GM21515 (cell line): ENCODE measurements at regions not wholly inside any gene's neighbourhood (a gene's known extent, or its start where the extent isn't known, plus 50 kb on each side); places are given as distances from the start of the nearest gene placed in this dataset.
"Not testable (repeated sequence)": the region's sequence is repeated elsewhere in the genome, so short reads cannot be mapped to it uniquely, and the experiment has no call there.

Experiments used
- ATAC-seq: cut with Tn5 transposase; IDR thresholded peaks from one replicate; pipeline ENCODE4 v1.9.1; 2021; ENCODE audit not compliant: unreplicated experiment

DNA sequence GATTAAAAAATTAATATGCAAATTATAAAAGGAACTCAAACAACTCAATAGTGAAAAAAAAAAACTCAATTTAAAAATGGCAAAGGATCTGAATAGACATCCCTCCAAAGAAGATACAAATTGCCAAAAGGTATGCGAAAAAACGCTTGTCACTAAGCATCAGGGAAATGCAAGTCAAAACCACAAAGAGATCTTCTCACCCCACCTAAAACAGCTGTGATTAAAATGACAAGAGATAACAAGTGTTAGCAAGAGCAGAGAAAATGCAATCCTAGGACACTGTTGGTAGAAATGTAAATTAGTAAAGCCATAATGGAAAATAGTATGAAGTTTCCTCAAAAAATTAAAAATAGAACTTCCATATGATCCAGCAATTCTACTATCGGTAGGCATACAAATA, 166.3 kb upstream of the ZC3H12C start:
- ATAC-seq, result no peak

DNA sequence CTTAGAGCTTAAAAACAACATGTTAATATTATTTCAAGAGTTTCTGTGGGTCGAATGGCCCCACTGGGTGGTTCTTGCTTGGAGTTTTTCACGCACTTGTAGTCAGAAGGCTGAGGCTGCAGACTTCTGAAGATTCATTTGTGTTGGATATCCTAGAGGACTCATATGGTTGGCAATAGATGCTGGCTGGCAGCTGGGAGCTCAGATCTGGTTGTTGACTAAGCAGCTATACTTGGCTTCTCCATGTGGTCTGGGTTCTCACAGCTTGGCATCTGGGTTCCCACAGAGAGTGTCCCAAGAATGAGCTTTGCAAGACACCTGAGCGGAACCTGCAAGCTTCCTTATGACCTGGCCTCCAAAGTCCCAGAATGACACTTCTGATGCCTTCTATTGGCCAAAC, 163.9 kb upstream of the ZC3H12C start:
- no peak for ATAC-seq

DNA sequence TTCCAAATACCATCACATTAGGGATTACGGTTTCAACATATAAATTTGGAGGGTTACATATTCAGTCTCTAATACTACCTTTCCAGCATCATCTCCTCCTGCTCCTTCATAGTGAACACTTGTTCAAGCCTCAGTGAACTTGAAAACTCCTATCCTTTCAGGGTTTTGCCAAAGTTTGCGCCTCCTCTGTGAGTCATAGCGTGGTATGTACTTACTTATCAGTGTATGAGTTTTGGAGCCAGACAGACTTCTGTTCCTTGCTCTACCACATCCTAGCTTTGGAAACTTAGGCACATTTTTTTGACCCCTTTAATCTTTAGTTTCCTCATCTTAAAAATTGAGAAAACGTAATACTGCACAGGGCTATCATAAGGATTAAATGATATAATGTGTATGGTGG, 160.1 kb upstream of the ZC3H12C start:
- no peak for ATAC-seq

DNA sequence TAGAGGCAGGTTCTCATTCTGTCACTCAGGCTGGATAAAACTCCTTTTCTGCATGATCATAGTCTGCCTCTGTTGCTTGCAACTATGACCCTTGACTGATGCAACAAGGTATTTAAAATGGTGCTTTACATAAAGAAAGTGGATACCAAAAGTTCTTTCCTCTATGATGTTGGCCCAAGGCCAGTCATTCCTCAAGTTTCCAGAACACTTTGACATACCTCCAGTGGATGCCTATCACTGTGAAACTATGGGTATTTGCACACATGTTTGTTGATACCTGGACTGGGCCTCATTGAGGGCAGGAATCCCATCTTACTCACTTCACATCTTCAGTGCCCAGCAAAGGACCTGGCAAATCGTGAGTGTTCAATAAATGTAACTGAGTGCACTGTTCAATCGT, 159.0 kb upstream of the ZC3H12C start:
- no peak for ATAC-seq

DNA sequence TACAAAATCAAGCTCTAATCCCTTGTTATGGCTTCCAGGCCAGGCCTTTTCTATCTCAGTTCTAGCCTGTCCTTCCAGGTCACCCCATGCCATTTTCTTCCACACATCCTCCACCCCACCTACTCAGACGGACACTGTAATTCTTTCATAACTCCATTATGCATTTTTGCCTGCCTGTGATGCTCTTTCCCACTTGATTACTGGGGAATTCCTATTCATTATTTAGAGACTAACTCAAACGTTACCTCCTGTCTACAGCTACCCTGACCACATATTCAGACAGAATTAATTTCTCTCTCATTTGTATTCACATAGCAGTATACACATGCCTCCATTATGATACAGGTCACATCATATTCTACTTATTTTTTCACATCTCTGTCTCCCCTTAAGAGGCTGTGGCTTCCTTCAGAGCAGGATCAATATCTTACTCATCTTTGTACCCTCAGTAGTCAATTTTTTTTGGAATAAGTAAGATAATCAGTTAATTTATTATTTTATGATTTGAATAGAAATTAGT, 156.5 kb upstream of the ZC3H12C start:
- no peak for ATAC-seq

DNA sequence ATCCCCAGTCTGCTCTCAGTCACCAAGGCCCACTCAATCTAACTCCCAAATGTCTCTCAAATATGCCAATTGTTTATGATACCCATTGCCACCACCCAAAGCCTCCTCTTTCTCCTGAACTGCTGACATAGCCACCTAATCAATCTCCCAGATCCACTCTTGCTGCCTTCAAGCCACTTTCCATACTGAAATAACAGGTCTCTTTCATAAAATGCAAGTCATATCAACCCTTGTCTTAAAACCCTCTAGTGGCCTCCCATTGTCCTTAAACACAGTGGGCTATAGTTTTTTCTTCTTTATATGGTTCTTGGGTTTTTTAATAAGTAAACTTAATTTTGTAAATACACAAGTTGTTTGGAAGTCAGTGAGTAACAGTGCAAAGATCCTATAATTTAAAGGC, 155.2 kb upstream of the ZC3H12C start:
- ATAC-seq, result no peak

DNA sequence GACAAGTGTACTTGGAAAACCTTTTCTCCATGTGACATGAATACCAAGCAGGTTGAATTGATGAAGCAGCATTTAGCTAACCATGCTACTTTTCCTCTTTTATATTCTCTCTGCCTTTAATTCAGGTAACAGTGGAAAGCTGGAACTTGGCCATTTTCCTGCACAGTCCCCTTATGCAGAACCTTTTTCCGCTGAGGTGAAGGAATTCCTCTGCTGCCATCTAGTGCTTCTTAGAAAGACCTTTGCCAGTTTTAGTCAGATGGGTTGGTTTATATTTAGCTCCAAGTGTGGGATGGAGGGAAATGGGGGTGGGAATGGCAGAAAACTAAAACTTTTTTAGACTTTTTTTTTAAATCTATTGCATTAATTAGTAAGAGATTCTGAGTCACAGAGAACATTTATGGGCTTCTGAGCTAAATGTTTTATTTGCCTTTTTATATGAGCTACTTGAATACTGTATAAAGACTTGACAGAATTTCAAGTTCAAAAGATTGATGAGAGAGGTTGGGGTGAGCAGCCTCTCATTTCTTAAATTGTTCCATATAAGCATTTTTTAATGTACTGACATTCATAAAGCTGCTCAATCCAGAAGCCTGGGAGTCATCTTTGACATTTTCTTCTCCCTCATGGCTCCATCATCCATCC, 153.9 kb upstream of the ZC3H12C start:
- ATAC-seq, result no peak

DNA sequence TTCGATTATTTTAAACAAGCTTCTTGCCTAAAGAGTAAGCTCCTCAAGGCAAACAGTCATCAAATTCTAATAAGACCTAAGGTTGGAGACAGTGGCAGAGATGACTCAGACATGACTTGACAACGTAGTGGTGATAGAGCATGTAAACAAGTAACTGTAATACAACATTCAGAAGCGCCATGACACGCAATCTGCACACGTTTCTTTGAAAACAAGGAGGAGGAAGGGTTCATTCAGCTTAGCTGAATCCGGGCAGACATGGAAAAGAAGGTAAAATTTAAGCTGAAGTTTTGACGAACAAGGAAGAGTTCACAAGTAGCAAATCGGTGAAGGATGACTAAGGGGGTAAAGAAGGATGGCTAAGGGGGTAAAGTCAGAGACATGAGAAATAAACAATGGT, 152.4 kb upstream of the ZC3H12C start:
- ATAC-seq, result no peak

DNA sequence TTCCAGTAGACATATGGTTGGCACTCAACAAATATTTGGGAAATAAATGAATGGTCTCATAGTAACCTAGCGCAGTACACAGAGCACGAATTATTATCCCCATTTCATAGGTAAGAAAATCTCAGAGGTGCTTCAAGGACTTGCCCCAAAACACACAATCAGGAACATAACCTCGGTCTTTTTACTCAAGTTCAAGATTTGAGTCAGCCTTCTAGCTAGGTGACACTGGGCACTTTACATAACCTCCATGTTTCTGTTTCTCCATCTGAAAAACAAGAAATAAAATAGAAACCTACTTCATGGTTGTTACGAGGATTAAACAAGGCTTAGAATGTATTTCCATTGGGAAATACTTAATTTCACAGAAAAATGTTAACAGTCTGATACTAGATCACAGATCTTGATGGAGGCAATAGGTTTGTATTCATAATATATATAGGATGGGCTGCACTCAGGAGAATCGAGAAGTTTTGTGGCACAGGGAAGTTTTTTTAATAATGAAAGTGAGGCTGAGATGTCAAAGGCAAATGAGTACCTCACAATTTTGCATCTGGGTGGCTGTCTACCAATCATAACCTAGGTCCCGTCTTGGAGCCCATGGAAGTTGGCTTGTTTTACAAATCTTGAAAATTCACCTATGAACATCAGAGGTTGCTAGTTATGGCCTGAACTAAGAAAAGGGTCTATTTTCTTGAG, 147.4 kb upstream of the ZC3H12C start:
- peak; percentile 57 for ATAC-seq

DNA sequence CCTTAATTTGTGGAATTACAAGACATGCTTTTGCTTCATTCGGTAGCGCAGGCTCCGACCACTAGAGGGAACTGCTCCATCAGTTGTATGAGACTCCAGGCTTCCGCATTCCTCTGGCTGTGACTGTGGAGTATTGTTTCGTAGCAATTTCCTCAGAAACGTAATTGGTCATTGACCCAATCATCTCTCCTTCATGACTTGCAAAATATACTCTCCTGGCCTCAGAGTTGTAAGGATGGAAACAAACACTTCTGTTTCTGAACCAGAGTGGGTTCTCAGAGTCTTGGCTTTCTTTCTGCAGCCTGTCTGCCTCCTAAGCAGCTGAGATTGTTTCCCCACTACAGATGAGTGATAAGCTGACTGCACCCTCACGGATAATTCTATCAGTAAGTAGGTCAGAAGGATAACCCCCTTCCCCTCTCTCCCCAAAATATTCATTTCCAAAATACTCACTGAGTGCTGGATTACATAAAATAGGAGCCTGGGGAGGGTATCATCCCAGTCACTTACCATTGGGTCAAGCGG, 146.8 kb upstream of the ZC3H12C start:
- ATAC-seq, result peak; percentile 95

DNA sequence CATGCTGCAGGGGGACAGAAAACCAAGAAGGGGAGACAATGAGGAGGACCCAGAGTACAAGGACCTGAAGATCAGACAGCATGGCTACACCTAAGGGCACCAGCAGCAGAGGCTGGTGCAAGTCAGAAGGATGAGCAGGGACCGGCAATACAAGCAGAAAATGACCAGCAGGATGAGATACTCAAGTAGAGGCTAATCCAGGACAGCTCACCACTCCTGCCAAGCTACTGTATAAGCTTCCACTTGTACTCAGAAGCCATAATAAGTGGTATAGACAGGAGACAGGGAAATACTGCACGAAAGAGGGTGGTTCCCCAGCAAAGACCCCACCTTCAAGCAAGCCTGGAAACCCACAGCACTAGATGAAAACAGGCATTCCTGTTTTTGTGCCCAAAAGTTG, 138.7 kb upstream of the ZC3H12C start:
- ATAC-seq, result no peak

DNA sequence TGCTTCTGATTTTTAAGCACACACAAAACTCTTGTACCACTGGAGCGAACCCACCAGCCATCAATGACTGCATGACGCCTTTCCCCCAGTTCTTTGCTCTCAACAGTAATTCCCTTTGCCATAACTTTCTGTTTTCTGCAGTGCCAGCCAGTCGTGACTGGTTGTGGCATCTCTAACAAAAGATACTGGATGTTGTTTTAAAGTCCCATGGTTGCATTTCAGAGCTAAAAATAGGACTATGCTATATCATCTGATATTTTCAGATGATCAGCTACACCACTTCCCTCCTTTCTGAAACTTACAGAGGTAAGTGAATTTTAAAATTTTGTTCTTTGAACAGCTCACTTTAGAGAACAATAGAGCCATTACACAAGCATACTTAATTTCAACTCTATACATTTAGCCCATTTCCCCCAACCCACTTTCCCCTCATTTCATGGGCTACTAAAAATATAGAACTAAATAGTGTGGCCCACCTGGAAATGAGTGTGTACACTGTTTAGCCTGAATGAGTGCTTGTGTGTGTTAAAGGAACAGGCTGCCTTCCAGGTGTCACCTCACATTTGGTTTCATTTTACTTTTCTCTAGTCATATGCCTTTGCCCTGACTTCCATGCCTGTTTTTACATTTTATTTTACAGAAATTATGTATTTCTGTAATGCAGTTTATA, 136.9 kb upstream of the ZC3H12C start:
- ATAC-seq, result peak; percentile 85

DNA sequence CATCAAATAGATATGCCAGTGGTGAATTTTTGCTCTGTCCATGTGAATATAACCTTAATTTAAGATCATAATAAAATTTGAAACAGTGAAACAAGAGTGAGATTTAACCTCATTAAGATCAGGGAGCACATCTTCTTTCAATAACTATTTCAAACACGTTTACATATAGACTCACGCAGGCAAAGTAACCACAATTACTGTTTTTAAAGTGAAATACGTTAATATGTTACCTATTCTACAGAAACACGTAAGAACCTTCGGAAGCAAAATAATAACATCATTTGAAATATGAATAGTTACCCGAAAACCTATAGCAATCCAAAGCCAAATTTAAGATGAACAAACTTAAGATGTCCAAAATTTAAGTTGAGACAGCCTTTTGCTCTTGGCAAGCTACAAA, 136.2 kb upstream of the ZC3H12C start:
- no peak for ATAC-seq

DNA sequence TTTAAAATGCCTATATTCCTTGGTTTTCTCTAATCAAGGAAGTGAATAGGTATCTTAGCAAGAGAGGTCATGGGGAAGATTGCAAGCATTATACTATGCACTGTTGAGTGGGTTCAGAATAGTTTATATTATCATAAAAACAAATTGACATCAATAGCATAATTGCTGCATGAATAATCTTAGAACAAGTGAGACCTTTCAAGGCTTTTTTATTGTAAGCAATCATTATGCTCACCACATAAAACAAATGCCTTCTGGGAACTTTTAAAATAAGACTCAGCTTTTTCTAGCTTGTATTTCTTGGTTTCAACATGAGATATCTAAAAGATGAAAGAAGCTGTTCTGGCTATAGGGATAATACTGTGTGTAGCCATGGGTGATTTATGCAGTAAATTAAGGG, 135.6 kb upstream of the ZC3H12C start:
- ATAC-seq, result no peak

DNA sequence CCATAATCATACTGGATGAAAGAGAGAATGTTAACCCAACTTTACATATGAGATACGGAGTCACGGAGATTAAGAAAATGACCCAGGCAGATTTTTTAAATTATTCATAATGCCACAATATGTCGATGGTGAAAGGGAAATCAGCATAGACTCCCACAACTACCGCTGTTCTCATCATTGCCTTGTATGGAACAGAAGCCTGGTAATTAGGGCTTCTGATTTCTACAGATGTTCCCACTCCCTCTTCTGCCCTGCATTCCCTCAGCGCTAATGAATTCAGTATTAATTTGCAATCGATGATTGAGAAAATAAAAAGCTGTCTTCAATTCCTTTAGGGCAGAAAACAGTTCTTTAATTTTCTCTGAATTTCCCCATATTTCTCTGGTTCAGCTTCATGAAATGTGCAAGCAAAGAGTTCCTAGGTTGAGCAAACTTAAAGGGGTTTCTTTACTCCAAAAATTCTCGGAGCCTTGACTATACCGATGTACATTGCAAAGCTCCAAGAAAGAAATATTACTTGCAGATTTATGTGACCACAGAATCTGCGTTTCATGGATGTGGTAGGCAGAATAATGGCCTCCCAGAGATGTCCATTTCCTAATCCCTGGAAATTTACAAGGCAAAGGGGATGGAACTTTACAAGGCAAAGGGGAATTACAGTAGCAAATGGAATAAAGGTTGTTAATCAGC, 134.9 kb upstream of the ZC3H12C start:
- no peak for ATAC-seq

DNA sequence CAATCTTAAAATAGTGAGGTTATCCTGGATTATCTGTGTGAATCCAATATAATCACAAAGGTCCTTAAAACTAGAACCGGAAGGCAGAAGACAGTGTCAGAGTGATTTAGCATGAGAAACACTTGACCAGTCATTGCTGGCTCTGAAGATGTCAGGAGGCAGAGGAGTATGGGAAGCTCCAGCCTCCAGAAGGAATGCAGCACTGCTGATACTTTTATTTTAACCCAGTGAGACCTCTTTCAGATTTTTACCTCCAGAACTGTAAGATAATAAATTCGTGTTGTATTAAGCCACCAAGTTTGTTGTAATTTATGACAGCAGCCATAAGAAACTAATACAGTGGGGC, 134.4 kb upstream of the ZC3H12C start:
- ATAC-seq, result no peak

DNA sequence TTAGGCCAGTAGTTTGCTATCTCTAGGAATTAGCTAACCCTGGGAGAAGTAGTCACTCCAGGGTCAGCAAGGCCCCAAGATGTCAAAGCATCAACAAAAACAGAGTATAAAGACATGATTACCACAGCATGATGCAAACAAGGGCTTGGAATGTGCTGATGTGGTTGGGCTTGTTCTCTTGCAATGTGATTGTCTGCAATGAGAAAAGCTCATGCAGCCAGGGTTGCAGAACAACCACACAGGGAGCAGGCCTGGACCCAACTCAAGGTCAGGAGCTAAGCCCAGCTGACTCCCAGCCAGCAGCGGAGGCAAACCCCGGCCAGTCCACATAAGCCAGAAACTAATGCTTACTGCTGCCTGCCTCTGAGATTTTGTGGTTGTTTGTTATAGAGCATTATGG, 132.4 kb upstream of the ZC3H12C start:
- ATAC-seq, result no peak

DNA sequence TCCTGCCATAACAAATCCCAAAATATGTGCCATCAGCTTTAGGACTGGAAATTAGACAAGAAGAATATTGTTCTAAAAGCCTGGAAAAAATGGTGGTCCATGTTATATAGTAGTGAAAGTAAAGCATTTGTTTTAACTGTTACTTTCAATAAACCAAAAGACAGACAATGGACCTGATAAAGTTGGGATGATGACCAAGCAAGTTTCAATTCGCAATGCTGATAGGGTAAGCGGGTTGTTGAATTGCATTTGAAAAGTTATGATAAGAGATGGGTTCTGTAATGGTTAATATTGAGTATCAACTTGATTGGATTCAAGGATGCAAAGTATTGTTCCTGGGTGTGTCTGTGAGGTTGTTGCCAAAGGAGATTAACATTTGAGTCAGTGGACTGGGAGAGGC, 131.9 kb upstream of the ZC3H12C start:
- no peak for ATAC-seq

DNA sequence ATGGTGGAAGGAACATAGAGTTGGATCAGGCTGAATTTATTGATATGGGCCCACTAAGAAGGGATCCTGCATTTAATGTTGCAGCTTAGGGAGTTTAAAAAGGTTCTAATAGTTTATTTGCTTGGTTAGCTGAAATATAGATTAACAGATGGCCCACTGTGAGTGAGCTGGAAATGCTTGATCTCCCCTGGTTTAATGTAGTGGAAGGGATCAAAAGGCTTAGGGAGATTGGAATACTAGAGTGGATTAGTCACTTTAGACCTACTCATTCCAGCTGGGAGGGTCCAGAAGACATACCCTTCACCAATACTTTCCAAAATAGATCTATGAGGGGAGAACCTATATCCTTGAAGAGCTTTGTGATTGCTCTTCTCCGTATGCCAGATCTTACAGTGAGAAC, 130.1 kb upstream of the ZC3H12C start:
- ATAC-seq, result no peak

DNA sequence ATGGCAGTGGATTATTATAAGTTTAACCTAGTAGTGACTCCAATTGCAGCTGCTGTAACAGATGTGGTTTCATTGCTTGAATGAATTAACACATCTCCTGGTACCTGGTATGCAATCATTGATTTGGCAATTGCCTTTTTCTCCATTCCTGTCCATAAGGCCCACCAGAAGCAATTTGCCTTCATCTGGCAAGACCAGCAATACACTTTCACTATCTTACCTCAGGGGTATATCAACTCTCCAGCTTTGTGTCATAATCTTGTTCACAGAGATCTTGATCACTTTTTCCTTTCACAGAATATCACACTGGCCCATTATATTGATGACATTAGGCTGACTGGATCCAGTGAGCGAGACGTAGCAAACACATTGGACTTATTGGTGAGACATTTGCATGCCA, 128.7 kb upstream of the ZC3H12C start:
- ATAC-seq, result no peak

DNA sequence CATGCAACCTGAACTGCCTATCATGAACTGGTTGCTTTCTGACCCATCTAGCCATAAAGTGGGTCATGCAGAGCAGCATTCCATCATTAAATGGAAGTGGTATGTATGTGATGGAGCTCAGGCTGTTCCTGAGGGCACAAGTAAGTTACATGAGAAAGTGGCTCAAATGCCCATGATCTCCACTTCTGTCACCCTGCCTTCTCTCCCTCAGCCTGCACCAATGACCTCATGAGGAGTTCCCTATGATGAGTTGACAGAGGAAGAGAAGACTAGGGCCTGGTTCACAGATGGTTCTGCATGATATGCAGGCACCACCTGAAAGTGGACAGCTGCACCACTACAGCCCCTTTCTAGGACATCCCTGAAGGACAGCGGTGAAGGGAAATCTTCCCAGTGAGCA, 127.7 kb upstream of the ZC3H12C start:
- not testable (repeated sequence) for ATAC-seq

DNA sequence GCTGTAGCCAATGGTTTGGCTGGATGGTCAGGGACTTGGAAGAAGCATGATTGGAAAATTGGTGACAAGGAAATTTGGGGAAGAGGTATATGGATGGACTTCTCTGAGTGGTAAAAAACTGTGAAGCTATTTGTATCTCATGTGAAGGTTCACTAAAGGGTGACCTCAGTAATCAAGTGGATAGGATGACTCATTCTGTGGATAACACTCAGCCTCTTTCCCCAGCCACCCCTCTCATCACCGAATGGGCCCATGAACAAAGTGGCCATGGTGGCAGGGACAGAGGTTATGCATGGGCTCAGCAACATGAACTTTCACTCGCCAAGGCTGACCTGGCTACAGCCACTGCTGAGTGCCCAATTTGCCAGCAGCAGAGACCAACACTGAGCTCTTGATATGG, 127.3 kb upstream of the ZC3H12C start:
- not testable (repeated sequence) for ATAC-seq
